HG02943 (cell line): ENCODE measurements at regions not wholly inside any gene's neighbourhood (a gene's known extent, or its start where the extent isn't known, plus 50 kb on each side); places are given as distances from the start of the nearest gene placed in this dataset.
A peak's percentile ranks its signal among the peaks of the same experiment; 100 is the strongest.

Source experiments
- ATAC-seq: cut with Tn5 transposase; IDR thresholded peaks from one replicate; pipeline ENCODE4 v1.9.1; 2021; ENCODE audit warnings: mild to moderate bottlenecking, low read depth, moderate library complexity; ENCODE audit not compliant: unreplicated experiment

- no peak for ATAC-seq
Measured at GRCh38 chr6:151749341-151749740, 58.1 kb upstream of the ESR1 start.

GRCh38 chr6:151753581-151753980, 53.9 kb upstream of the ESR1 start:
- ATAC-seq, result no peak

- peak; percentile 98 for ATAC-seq
Measured at GRCh38 chr6:151757506-151757955, 50.0 kb upstream of the ESR1 start.
